ENCODE measurements at regions not wholly inside any gene's neighbourhood (a gene's known extent, or its start where the extent isn't known, plus 50 kb on each side); places are given as distances from the start of the nearest gene placed in this dataset.

- no peak overlapping the region for H3K27ac ChIP-seq
- no peaks in the 10 kb centered on the region for H3K36me3 ChIP-seq
- H3K9me3 ChIP-seq (replicated peaks), result no peaks in the 10 kb centered on the region
- H3K4me3 ChIP-seq, result no peak overlapping the region
- no peaks in the 10 kb centered on the region for H3K27me3 ChIP-seq (replicated peaks)
- H3K4me1 ChIP-seq (replicated peaks), result no peaks in the 10 kb centered on the region
- no peak for DNase-seq (ENCODE audit: low read depth in 1 of 2, low spot score in 2 of 2)
Observed at GRCh38 chr6:28711325-28711724, 185.6 kb downstream of the GPX5 start.

DNA sequence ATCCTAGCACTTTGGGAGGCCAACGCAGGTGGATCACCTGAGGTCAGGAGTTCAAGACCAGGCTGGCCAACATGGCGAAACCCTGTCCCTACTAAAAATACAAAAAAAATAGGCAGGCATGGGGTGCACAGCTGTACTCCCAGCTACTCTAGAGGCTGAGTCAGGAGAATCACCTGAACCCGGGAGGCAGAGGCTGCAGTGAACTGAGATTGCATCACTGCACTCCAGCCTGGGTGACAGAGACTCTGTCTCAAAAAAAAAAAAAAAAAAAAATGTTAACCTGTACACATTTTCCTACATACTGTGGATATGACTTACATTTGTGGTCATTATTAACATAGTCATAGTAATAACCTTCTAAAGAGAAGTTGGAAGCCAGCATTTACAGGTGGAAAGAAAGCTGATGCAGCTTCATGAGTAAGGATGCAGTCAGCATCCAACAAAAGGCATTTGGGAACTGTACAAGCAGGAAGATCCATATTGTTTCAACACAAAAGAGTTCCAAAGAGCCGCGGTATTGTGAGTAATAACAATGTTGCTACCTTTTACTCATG, 186.2 kb downstream of the GPX5 start:
- H3K4me1 ChIP-seq (replicated peaks), result no peaks in the 10 kb centered on the region

DNA sequence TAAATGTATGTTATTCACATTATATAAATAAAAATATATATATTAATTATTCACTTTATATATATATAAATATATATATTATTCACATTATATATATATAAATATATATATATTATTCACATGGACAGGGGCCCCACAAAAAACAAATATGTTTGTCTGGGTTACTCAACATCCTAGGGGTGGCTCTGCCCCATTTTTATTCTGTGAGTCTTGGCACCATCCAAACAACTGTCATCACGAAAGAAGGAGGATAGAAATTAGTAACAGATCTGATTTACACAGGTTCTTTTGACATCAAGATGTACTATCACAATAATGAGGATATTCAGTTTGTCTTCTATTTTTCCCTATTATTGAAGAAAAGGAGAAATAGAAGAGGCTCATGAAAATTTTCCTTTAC, 187.3 kb downstream of the GPX5 start:
- no peak overlapping the region for H3K27ac ChIP-seq
- H3K4me3 ChIP-seq, result no peak overlapping the region
- H3K4me1 ChIP-seq (replicated peaks), result no peaks in the 10 kb centered on the region
- no peak for DNase-seq (ENCODE audit: low read depth in 1 of 2, low spot score in 2 of 2)
- no peaks in the 10 kb centered on the region for H3K36me3 ChIP-seq
- H3K9me3 ChIP-seq (replicated peaks), result no peaks in the 10 kb centered on the region
- H3K27me3 ChIP-seq (replicated peaks), result no peaks in the 10 kb centered on the region

More for the DNA sequence above, 186.2 kb downstream of the GPX5 start:
- Histone ChIP-seq H3K4me3 (no peak overlapping the region), H3K27me3 (replicated peaks) (no peaks in the 10 kb centered on the region), H3K9me3 (replicated peaks) (no peaks in the 10 kb centered on the region), H3K27ac (no peak overlapping the region), H3K36me3 (no peaks in the 10 kb centered on the region)
- DNase-seq (ENCODE audit: low read depth in 1 of 2, low spot score in 2 of 2), result no peak

- H3K27me3 ChIP-seq (replicated peaks), result no peaks in the 10 kb centered on the region
- H3K36me3 ChIP-seq, result no peaks in the 10 kb centered on the region
- H3K4me3 ChIP-seq, result no peak overlapping the region
- H3K4me1 ChIP-seq (replicated peaks), result no peaks in the 10 kb centered on the region
- no peaks in the 10 kb centered on the region for H3K9me3 ChIP-seq (replicated peaks)
- peak; percentile 10 to 50 for DNase-seq (ENCODE audit: low read depth in 1 of 2, low spot score in 2 of 2)
- H3K27ac ChIP-seq, result no peak overlapping the region
Observed at GRCh38 chr6:28719275-28719940, 193.7 kb downstream of the GPX5 start.

DNA sequence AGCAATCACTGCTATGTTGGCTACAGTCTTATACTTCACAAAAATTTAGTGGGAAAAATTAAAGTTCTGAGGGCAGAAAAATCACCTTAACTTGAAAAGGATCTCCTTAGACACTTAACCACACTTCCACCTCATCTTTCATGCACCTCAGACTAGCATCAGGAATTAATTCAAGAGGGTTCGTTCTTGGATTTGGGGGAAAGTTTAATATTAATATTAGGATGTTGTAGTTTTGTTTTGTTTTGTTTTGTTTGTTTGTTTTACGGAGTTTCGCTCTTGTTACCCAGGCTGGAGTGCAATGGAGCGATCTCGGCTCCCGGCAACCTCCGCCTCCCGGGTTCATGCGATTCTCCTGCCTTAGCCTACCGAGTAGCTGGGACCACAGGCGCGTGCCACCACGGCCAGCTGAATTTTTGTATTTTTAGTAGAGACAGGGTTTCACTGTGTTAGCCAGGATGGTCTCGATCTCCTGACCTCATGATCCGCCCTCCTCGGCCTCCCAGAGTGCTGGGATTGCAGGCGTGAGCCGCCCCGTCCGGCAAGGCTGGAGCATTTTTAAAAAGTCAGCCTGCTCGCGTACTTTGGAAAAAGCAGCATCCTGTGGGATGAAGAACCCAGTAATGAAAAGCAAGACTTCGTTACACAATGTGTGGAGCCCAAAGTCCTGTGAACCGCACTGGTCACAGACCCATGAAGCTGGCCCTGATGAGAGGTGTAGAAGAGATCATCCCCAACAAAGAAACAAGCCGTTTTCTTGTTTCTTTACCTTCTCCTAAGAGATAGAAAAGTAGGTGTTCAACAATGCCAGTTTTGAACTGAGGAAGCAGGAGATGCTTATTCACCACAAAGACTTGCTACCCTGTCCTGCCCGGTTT, 194.9 kb downstream of the GPX5 start:
- DNase-seq (ENCODE audit: low read depth in 1 of 2, low spot score in 2 of 2), result no peak
- no peak overlapping the region for H3K4me3 ChIP-seq
- no peak overlapping the region for H3K27ac ChIP-seq
- H3K27me3 ChIP-seq (replicated peaks), result no peaks in the 10 kb centered on the region
- no peaks in the 10 kb centered on the region for H3K4me1 ChIP-seq (replicated peaks)
- no peaks in the 10 kb centered on the region for H3K9me3 ChIP-seq (replicated peaks)
- H3K36me3 ChIP-seq, result no peaks in the 10 kb centered on the region

GRCh38 chr6:28721372-28721771, 195.7 kb downstream of the GPX5 start:
- Histone ChIP-seq H3K27me3 (replicated peaks) (no peaks in the 10 kb centered on the region), H3K4me1 (replicated peaks) (no peaks in the 10 kb centered on the region)
- DNase-seq (ENCODE audit: low read depth in 1 of 2, low spot score in 2 of 2), result no peak

GRCh38 chr6:28724395-28724794, 198.7 kb downstream of the GPX5 start:
- H3K27ac ChIP-seq, result no peak overlapping the region
- no peaks in the 10 kb centered on the region; the same call in 1 of the 2 replicates for H3K4me1 ChIP-seq (replicated peaks)
- no peak overlapping the region for H3K4me3 ChIP-seq
- no peaks in the 10 kb centered on the region for H3K9me3 ChIP-seq (replicated peaks)
- H3K27me3 ChIP-seq (replicated peaks), result no peaks in the 10 kb centered on the region
- no peak for DNase-seq (ENCODE audit: low read depth in 1 of 2, low spot score in 2 of 2)
- H3K36me3 ChIP-seq, result no peaks in the 10 kb centered on the region

More at GRCh38 chr6:28721372-28721771, 195.7 kb downstream of the GPX5 start:
- no peaks in the 10 kb centered on the region for H3K36me3 ChIP-seq
- H3K27ac ChIP-seq, result no peak overlapping the region
- no peaks in the 10 kb centered on the region for H3K9me3 ChIP-seq (replicated peaks)
- H3K4me3 ChIP-seq, result no peak overlapping the region

DNA sequence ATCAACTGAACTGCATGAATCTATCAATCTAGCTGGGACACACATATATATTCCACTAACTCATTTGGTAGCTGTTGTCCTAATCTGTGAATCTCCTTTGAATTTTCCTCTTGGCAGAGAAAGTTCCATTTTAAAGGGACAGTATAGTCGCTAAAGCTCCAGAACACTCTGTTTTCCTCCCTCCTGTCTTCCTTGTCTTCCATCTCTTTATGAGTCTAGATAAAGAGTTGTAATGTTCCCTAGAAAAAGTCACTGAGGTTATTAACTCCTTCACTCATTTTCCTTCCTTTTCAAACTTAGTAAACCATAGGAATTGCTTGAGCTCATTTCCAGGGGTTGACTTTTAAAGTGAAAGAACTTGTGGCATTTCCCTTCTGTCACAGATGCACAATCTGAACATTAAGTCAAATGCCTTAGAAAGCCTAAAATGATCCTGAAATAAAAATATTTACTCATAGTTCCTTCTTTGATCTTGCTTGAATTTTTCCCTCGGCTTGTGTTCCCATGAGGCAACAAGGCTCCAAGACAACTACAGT, 198.4 kb downstream of the TRIM27 start:
- Histone ChIP-seq H3K27me3 (replicated peaks) (no peaks in the 10 kb centered on the region), H3K4me1 (replicated peaks) (no peaks in the 10 kb centered on the region; the same call in 1 of the 2 replicates), H3K36me3 (no peaks in the 10 kb centered on the region), H3K4me3 (no peak overlapping the region), H3K27ac (no peak overlapping the region), H3K9me3 (replicated peaks) (no peaks in the 10 kb centered on the region)
- no peak for DNase-seq (ENCODE audit: low read depth in 1 of 2, low spot score in 2 of 2)

DNA sequence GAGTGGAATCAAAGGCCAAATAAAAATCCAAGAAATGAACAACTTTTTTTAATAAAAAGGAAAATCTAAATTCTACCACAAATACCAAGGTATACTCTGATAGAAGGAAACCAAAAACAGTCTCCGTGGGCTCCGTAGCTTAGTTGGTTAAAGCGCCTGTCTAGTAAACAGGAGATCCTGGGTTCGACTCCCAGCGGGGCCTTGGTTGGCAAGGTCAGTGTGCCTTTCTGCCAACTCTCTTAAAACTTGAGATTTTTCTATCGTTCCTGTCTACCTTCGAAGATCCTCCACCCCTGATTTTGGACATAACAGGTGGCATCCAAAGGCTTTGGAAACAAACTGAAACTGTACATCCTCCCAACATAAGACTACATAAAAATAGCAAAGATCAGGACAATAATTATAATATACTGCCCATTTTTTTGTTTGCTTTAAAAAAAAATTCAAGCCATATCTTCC, 197.9 kb downstream of the TRIM27 start:
- Histone ChIP-seq H3K4me1 (replicated peaks) (no peaks in the 10 kb centered on the region; the same call in 1 of the 2 replicates), H3K27me3 (replicated peaks) (no peaks in the 10 kb centered on the region; the same call in 1 of the 2 replicates), H3K27ac (no peak overlapping the region), H3K4me3 (no peak overlapping the region), H3K9me3 (replicated peaks) (no peaks in the 10 kb centered on the region), H3K36me3 (no peaks in the 10 kb centered on the region)
- no peak for DNase-seq (ENCODE audit: low read depth in 1 of 2, low spot score in 2 of 2)

- H3K9me3 ChIP-seq (replicated peaks), result no peaks in the 10 kb centered on the region
- H3K27ac ChIP-seq, result no peak overlapping the region
- H3K4me1 ChIP-seq (replicated peaks), result no peaks in the 10 kb centered on the region; the same call in 1 of the 2 replicates
- no peaks in the 10 kb centered on the region for H3K36me3 ChIP-seq
- DNase-seq (ENCODE audit: low read depth in 1 of 2, low spot score in 2 of 2), result no peak
- H3K4me3 ChIP-seq, result no peak overlapping the region
- H3K27me3 ChIP-seq (replicated peaks), result no peaks in the 10 kb centered on the region; the same call in 1 of the 2 replicates
Observed at GRCh38 chr6:28726569-28727309, 197.0 kb downstream of the TRIM27 start.

DNA sequence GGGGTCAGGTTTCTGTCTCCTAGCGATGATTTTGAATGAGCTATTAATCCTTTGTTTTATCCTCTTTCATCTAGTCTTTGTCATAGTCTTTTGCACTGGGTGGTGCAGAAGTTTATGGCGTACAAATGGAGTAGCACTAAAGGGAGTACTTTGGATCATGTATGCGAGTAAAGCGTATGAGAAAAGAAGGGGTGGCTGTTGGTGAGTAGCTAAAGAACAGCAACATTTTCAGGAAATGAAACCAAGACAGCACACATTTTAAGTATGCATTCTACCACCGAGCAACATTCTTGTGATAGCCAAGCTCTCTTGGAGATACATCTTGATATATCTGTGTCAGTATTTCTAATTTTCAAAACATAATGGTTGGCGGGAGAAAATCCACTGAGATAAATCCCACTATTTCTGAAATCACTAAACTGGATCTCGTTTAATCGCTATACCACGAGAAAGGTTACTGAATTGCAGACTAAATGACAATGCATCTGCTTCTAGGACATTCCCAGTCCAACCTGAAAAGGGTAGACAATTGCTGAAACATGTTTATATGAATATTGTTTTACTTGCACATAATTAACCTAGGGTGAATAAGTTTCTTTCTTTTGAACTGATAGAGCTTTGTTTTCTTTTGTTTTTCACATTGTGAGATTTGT, 196.1 kb downstream of the TRIM27 start:
- no peaks in the 10 kb centered on the region; the same call in 1 of the 2 replicates for H3K27me3 ChIP-seq (replicated peaks)
- H3K4me3 ChIP-seq, result no peak overlapping the region
- DNase-seq (ENCODE audit: low read depth in 1 of 2, low spot score in 2 of 2), result no peak
- no peak overlapping the region for H3K27ac ChIP-seq
- no peaks in the 10 kb centered on the region for H3K36me3 ChIP-seq
- H3K9me3 ChIP-seq (replicated peaks), result no peaks in the 10 kb centered on the region
- no peaks in the 10 kb centered on the region; the same call in 1 of the 2 replicates for H3K4me1 ChIP-seq (replicated peaks)

- Histone ChIP-seq H3K4me3 (peak overlapping the region; percentile 44), H3K27me3 (replicated peaks) (peaks cover 14% of the 10 kb centered on the region), H3K27ac (no peak overlapping the region), H3K36me3 (no peaks in the 10 kb centered on the region), H3K4me1 (replicated peaks) (no peaks in the 10 kb centered on the region; the same call in 1 of the 2 replicates), H3K9me3 (replicated peaks) (no peaks in the 10 kb centered on the region; the same call in 1 of the 2 replicates)
- DNase-seq (ENCODE audit: low read depth in 1 of 2, low spot score in 2 of 2), result no peak
Observed at GRCh38 chr6:28729501-28730402, 194.0 kb downstream of the TRIM27 start.

Measured in SJSA1 (cell line).